ENCODE measurements at regions not wholly inside any gene's neighbourhood (a gene's known extent, or its start where the extent isn't known, plus 50 kb on each side); places are given as distances from the start of the nearest gene placed in this dataset.

DNA sequence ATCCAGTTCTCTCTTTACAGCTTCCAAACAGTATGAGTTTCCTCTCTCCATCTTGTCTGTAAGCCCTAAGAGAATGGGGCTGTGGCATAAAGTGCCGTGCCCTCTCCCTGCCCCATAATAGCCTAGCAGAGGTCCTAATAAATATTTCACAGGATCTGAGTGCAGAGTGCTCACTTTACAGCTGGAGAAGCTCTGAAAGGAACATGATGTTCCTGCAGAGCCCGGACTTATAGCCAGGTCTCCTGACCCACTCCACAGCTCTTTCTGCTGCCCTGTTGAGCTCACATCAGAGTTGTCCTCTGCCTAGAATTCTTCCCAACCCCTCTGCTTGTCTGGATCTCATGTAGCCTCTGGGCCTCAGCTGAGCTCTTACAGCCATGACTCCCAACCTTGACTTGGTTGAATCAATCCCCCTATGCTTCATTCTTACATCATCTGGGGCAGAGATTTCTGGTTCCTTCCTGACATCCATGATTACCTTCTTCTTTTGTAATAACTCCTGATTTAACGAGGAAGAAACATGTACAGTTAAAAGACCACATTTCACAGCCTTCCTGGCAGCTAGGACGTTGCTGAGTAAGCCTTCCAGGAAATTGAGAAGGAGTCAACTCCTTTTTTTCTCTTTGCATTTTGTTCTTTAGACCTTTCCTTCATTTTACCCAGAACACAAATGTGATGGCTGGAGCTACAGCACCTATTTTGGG, 135.3 kb downstream of the RPLP1 start:
- no peak overlapping the region for H3K9ac ChIP-seq (ENCODE audit: extremely low read depth, low read length, poor library complexity, severe bottlenecking)
- no peak overlapping the region for H3K4me3 Mint-ChIP-seq
- no peaks in the 10 kb centered on the region for H3K9me3 ChIP-seq (ENCODE audit: control insufficient read depth, low read length)
- no peaks in the 10 kb centered on the region for H3K36me3 ChIP-seq (ENCODE audit: control insufficient read depth, insufficient read depth, low read length)
- no peak overlapping the region for H3K27ac ChIP-seq (ENCODE audit: low read depth, low read length)
- peaks cover 63% of the 10 kb centered on the region for H3K27me3 ChIP-seq (ENCODE audit: control insufficient read depth, insufficient read depth, low read length, poor library complexity, severe bottlenecking)
- no peaks in the 10 kb centered on the region for H3K36me3 Mint-ChIP-seq (ENCODE audit: low read depth)
- H3K4me1 ChIP-seq (ENCODE audit: control insufficient read depth, insufficient read depth, low read length): no peaks in the 10 kb centered on the region
- no peak overlapping the region for H3K27ac Mint-ChIP-seq
- WGBS, 2 experiments (ENCODE audit: insufficient coverage in 1 of 2, insufficient read length in 1 of 2): 90 to 95% methylated on average over 4 of the region's 4 CpGs
- no peaks in the 10 kb centered on the region for H3K9me3 Mint-ChIP-seq
- no peak overlapping the region for H3K4me3 ChIP-seq (ENCODE audit: low read length)
- H3K27me3 Mint-ChIP-seq (ENCODE audit: insufficient read depth): peaks cover 78% of the 10 kb centered on the region
- peaks cover 21% of the 10 kb centered on the region for H3K4me1 Mint-ChIP-seq
- DNase-seq: no peak
- TF ChIP-seq, protein P1, sequence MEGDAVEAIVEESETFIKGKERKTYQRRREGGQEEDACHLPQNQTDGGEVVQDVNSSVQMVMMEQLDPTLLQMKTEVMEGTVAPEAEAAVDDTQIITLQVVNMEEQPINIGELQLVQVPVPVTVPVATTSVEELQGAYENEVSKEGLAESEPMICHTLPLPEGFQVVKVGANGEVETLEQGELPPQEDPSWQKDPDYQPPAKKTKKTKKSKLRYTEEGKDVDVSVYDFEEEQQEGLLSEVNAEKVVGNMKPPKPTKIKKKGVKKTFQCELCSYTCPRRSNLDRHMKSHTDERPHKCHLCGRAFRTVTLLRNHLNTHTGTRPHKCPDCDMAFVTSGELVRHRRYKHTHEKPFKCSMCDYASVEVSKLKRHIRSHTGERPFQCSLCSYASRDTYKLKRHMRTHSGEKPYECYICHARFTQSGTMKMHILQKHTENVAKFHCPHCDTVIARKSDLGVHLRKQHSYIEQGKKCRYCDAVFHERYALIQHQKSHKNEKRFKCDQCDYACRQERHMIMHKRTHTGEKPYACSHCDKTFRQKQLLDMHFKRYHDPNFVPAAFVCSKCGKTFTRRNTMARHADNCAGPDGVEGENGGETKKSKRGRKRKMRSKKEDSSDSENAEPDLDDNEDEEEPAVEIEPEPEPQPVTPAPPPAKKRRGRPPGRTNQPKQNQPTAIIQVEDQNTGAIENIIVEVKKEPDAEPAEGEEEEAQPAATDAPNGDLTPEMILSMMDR (conservative IDR thresholded peaks at IDR 0.05): no peak

DNA sequence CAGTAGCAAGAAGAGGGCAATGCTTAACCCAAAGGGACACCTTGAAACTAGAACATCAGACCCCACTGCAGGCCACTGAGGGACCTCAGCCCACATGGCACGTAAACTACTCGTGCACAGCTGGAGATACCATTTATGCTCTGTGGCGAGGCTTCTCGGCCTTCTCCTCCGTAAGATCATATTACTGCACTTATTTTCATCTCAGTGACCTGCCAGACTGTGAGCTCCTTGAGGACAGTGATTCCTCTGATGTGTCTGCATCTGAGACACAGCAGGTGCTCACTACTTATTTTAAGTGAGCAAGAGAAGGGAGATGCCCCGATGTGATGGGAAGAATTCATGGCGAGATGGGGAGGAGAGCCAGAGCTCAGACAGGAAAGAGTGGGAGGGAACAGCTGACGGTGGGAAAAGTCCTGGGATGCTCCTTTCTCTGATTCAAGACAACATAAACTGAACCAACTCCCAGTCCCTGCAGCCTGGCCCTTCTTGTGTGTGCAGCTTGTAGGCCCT, 137.6 kb downstream of the RPLP1 start:
- Histone ChIP-seq H3K36me3 (ENCODE audit: control insufficient read depth, insufficient read depth, low read length) (no peaks in the 10 kb centered on the region), H3K27ac (ENCODE audit: low read depth, low read length) (no peak overlapping the region), H3K9ac (ENCODE audit: extremely low read depth, low read length, poor library complexity, severe bottlenecking) (no peak overlapping the region), H3K9me3 (ENCODE audit: control insufficient read depth, low read length) (no peaks in the 10 kb centered on the region), H3K4me1 (ENCODE audit: control insufficient read depth, insufficient read depth, low read length) (peaks cover 20% of the 10 kb centered on the region), H3K4me3 (ENCODE audit: low read length) (no peak overlapping the region), H3K27me3 (ENCODE audit: control insufficient read depth, insufficient read depth, low read length, poor library complexity, severe bottlenecking) (peaks cover 54% of the 10 kb centered on the region)
- Mint-ChIP-seq H3K27ac (no peak overlapping the region), H3K4me3 (no peak overlapping the region), H3K36me3 (ENCODE audit: low read depth) (no peaks in the 10 kb centered on the region), H3K9me3 (no peaks in the 10 kb centered on the region), H3K27me3 (ENCODE audit: insufficient read depth) (peaks cover 69% of the 10 kb centered on the region), H3K4me1 (peaks cover 37% of the 10 kb centered on the region)
- DNase-seq: no peak
- 90 to 94% methylated on average over 4 to 8 of the region's 8 CpGs for WGBS, 2 experiments (ENCODE audit: insufficient coverage in 1 of 2, insufficient read length in 1 of 2)
- TF ChIP-seq, protein P1 (conservative IDR thresholded peaks at IDR 0.05): no peak

DNA sequence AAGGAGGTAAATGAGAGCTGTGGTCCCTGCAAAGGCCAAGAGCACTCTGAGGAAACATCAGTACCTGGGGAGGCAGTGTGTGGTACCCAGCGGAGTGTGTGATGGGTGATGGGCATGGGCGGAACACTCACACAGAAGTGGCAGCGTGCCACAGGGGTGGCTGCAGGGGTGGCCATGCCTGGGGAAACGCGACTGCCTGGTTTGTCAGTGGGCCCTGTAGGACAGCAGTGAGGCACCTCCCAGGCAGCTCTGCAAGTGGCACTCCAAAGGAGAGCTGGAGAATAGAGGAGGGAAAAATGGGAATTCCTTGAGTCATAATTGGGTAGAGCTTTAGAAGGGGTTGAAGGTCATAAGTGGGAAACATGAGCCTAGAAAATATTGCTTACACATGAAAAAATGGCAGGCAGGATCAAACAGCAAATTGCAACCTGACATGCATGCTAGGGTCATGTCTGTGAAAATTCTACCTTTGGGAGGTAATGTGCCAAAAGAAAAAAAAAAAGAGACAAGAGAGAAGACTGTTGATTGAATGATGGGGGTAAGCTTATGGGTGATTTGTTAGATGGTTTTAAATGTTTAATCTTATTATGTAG, 138.4 kb downstream of the RPLP1 start:
- DNase-seq: no peak
- no peak overlapping the region for H3K27ac ChIP-seq (ENCODE audit: low read depth, low read length)
- Mint-ChIP-seq H3K4me3 (no peak overlapping the region), H3K4me1 (peaks cover 45% of the 10 kb centered on the region), H3K27ac (no peak overlapping the region), H3K27me3 (ENCODE audit: insufficient read depth) (peaks cover 66% of the 10 kb centered on the region), H3K36me3 (ENCODE audit: low read depth) (no peaks in the 10 kb centered on the region), H3K9me3 (no peaks in the 10 kb centered on the region)
- H3K27me3 ChIP-seq (ENCODE audit: control insufficient read depth, insufficient read depth, low read length, poor library complexity, severe bottlenecking): peaks cover 49% of the 10 kb centered on the region
- H3K4me3 ChIP-seq (ENCODE audit: low read length): no peak overlapping the region
- WGBS, 2 experiments (ENCODE audit: insufficient coverage in 1 of 2, insufficient read length in 1 of 2): 89 to 92% methylated on average over 4 to 5 of the region's 5 CpGs
- H3K9ac ChIP-seq (ENCODE audit: extremely low read depth, low read length, poor library complexity, severe bottlenecking): no peak overlapping the region
- TF ChIP-seq, protein P1 (conservative IDR thresholded peaks at IDR 0.05): no peak
- peaks cover 27% of the 10 kb centered on the region for H3K4me1 ChIP-seq (ENCODE audit: control insufficient read depth, insufficient read depth, low read length)
- no peaks in the 10 kb centered on the region for H3K36me3 ChIP-seq (ENCODE audit: control insufficient read depth, insufficient read depth, low read length)
- no peaks in the 10 kb centered on the region for H3K9me3 ChIP-seq (ENCODE audit: control insufficient read depth, low read length)

All from endodermal cell (in vitro differentiated cells).